OCI-LY7 (cell line): ENCODE measurements at regions not wholly inside any gene's neighbourhood (a gene's known extent, or its start where the extent isn't known, plus 50 kb on each side); places are given as distances from the start of the nearest gene placed in this dataset. TPM values are rescaled to one million over a fixed set of nuclear protein-coding genes. Genes with fewer than 3 reads are reported as not detected.

Experiments used
- BruUV-seq: library from RNA; stranded (reverse); fragments of 400-500 nt; replicated peaks from 2 replicates; lab custom pipeline; 2021; lab: Mats Ljungman, UMichigan
- CTCF ChIA-PET: fragments of 300-600 bp; sonication (Branson Sonifier 250); formaldehyde crosslinking; loops from one replicate; lab custom pipeline; 2022; ENCODE audit warnings: antibody characterized with exemption; ENCODE audit not compliant: unreplicated experiment; lab: Charles Lee
- POLR2A ChIA-PET: fragments of 300-600 bp; sonication (Branson Sonifier 250); formaldehyde crosslinking; loops from one replicate; lab custom pipeline; 2022; ENCODE audit warnings: antibody characterized with exemption; lab: Charles Lee
- DNase-seq: peaks from one replicate; pipeline ENCODE4 v3.0.0-alpha.2; 2015; ENCODE audit warnings: low spot score
- H2AFZ ChIP-seq: fragments of 200-600 bp; sonication (generic), shearing (Covaris generic); 2 replicates; pipeline ENCODE4 v1.6.1; 2014; ENCODE audit warnings: mild to moderate bottlenecking, antibody characterized with exemption, low read length, moderate library complexity
- H3K27ac ChIP-seq: fragments of 200-600 bp; sonication (generic); 2 replicates; pipeline ENCODE4 v1.5.1; 2014; ENCODE audit warnings: mixed run types, low read depth, mild to moderate bottlenecking, moderate library complexity, low read length, inconsistent platforms; ENCODE audit not compliant: poor library complexity, severe bottlenecking
- H3K36me3 ChIP-seq: fragments of 200-600 bp; sonication (generic); 2 replicates; pipeline ENCODE4 v1.6.1; 2014; ENCODE audit warnings: mild to moderate bottlenecking, antibody characterized with exemption, low read length, moderate library complexity, mixed read lengths; ENCODE audit not compliant: insufficient read depth
- H3K4me1 ChIP-seq: fragments of 200-600 bp; sonication (generic); 2 replicates; pipeline ENCODE4 v1.5.1; 2014; ENCODE audit warnings: mild to moderate bottlenecking, low read length; ENCODE audit not compliant: insufficient read depth, poor library complexity, severe bottlenecking
- H3K4me2 ChIP-seq: fragments of 200-600 bp; sonication (generic); 2 replicates; pipeline ENCODE4 v1.6.1; 2014; ENCODE audit warnings: mild to moderate bottlenecking, low read length
- H3K4me3 ChIP-seq: fragments of 200-600 bp; sonication (generic); 2 replicates; pipeline ENCODE4 v1.5.1; 2014; ENCODE audit warnings: mild to moderate bottlenecking, low read depth, low read length; ENCODE audit not compliant: poor library complexity, severe bottlenecking
- H3K79me2 ChIP-seq: fragments of 200-600 bp; sonication (generic); 2 replicates; pipeline ENCODE4 v1.6.1; 2016; ENCODE audit warnings: low read depth, mild to moderate bottlenecking, low read length, moderate library complexity, mixed read lengths; ENCODE audit not compliant: insufficient read depth
- H3K9me2 ChIP-seq: fragments of 200-600 bp; sonication (generic); 2 replicates; pipeline ENCODE4 v1.6.1; 2016; ENCODE audit warnings: mild to moderate bottlenecking, low read length, mixed read lengths; ENCODE audit not compliant: insufficient read depth
- H3K9me3 ChIP-seq: fragments of 200-600 bp; sonication (generic); 2 replicates; pipeline ENCODE4 v1.6.1; 2014; ENCODE audit warnings: mild to moderate bottlenecking, mixed run types, low read length, mixed read lengths
- H4K20me1 ChIP-seq: fragments of 200-600 bp; sonication (generic); 2 replicates; pipeline ENCODE4 v1.6.1; 2014; ENCODE audit warnings: mild to moderate bottlenecking, antibody characterized with exemption, low read length, moderate library complexity, mixed read lengths; ENCODE audit not compliant: insufficient read depth
- EZH2phosphoT487 ChIP-seq: fragments of 200-600 bp; sonication (generic); IDR thresholded peaks from 2 replicates; pipeline ENCODE4 v1.6.1; 2018; ENCODE audit warnings: low read depth, borderline replicate concordance, mild to moderate bottlenecking, mixed run types, antibody characterized with exemption, low read length, moderate library complexity, mixed read lengths
- intact Hi-C: fragments of 100-400 bp; cut with micrococcal nuclease; formaldehyde crosslinking; loops from one replicate; pipeline ENCODE4 v1.10.0; 2022; ENCODE audit not compliant: unreplicated experiment
- small RNA-seq: library from RNA; depleted of rRNA; stranded (forward); fragments of <200 nt; gene quantifications from one replicate; pipeline ENCODE3, GENCODE V24; 2014
- TF ChIP-seq, protein P1 (sequence below): fragments of 200-600 bp; sonication (generic); conservative IDR thresholded peaks from 2 replicates; pipeline ENCODE4 v1.5.1; 2014; ENCODE audit warnings: mild to moderate bottlenecking, antibody characterized with exemption, low read length, moderate library complexity, mixed read lengths

DNA sequence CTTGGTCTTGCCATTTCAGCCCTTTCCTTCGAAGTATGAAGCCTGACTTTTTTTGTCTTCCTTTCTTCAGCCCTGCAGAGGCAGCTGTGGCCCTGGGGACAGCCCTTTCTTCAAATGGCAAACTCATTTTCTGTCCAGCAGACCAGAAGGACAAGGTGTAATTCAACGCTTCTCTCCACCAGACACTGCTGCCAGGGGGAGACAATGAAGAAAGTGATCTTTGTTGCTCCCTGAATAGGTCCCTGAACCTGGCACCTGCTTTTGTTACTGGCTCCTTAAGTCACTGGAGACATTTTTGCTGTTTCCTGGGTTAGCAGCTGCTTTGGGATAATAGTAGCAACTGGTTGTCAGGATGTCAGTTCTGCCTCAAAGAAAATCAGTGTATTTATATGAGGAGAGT, 50.8 kb upstream of the MACF1 start:
- BruUV-seq = no TSS peak
- Histone ChIP-seq H3K4me2 (no peak overlapping the region), H3K9me3 (no peaks in the 10 kb centered on the region), H3K4me1 (no peaks in the 10 kb centered on the region), H3K4me3 (no peak overlapping the region), H3K36me3 (no peaks in the 10 kb centered on the region), H3K27ac (no peak overlapping the region), H3K9me2 (no peaks in the 10 kb centered on the region), H4K20me1 (no peaks in the 10 kb centered on the region), H3K79me2 (no peaks in the 10 kb centered on the region), H2AFZ (no peak overlapping the region)
- no peak for DNase-seq
- intact Hi-C loops = no loop called here
- TF ChIP-seq, protein P1, sequence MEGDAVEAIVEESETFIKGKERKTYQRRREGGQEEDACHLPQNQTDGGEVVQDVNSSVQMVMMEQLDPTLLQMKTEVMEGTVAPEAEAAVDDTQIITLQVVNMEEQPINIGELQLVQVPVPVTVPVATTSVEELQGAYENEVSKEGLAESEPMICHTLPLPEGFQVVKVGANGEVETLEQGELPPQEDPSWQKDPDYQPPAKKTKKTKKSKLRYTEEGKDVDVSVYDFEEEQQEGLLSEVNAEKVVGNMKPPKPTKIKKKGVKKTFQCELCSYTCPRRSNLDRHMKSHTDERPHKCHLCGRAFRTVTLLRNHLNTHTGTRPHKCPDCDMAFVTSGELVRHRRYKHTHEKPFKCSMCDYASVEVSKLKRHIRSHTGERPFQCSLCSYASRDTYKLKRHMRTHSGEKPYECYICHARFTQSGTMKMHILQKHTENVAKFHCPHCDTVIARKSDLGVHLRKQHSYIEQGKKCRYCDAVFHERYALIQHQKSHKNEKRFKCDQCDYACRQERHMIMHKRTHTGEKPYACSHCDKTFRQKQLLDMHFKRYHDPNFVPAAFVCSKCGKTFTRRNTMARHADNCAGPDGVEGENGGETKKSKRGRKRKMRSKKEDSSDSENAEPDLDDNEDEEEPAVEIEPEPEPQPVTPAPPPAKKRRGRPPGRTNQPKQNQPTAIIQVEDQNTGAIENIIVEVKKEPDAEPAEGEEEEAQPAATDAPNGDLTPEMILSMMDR = no peak
- no peak for TF ChIP-seq EZH2phosphoT487
- ChIA-PET CTCF (no interaction called here), POLR2A (no interaction called here)

DNA sequence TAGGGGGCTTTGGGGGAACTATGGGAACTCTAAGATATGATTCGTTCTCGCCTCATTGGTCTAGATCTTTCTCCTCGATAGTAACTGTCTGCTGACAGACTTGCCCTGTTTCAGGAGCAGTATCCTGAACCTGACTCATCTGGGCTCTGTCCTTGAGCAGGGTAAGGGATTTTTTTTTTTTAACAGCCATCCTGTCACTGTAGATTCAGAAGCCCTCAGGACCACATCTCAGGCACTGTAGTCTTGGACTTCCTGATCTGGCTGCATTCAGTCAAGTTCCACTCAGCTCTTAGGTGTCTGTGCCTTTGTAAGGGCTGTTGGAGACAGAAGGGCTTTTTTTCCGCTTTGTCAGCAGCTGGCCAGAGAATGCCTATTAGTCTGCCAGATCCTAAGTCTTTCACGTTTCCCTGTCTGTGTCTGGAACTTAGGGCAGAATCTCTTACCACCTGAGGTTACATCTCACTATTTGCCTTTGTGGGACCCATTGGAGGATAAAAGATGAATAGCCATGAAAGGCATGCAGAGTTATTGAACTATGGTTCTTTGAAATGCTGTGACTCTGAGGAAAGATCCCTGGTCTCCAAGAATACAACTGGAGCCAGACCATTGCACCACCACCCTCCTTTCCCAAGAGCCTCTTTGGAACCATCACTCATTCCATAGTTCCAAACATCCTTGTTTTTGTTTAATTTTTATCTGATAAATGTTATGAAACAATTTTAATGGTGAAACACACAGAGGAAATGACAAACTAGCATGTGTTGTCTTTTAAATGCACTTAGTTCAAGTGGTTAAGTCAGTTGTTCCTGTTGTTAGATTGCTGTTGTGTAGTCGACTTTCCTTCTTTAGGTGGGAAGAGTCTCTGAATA, 49.7 kb upstream of the MACF1 start:
- POLR2A ChIA-PET = no interaction called here
- H3K9me3 ChIP-seq = no peaks in the 10 kb centered on the region
- H3K4me3 ChIP-seq = no peak overlapping the region
- intact Hi-C loops = no loop called here
- no peaks in the 10 kb centered on the region for H3K79me2 ChIP-seq
- TF ChIP-seq EZH2phosphoT487 = no peak
- TF ChIP-seq, protein P1 = no peak
- DNase-seq = no peak
- H3K4me2 ChIP-seq = no peak overlapping the region
- H3K36me3 ChIP-seq = no peaks in the 10 kb centered on the region
- no peak overlapping the region for H2AFZ ChIP-seq
- CTCF ChIA-PET = interaction anchor here (0.5 kb wide), 1 partner anchor 264 kb away, joined by 3 read pairs; no protein-coding TSS in a partner anchor
- no peaks in the 10 kb centered on the region for H4K20me1 ChIP-seq
- no peaks in the 10 kb centered on the region for H3K9me2 ChIP-seq
- no peak overlapping the region for H3K27ac ChIP-seq
- H3K4me1 ChIP-seq = no peaks in the 10 kb centered on the region
- no TSS peak for BruUV-seq

Small RNA genes lying in the stretch of these regions (small RNA-seq; reads per million reads assigned to genes)
- gene RNA5SP44 (0.21 reads per million), gene RNU6-608P (not detected)
